H9 (cell line): ENCODE measurements at regions not wholly inside any gene's neighbourhood (a gene's known extent, or its start where the extent isn't known, plus 50 kb on each side); places are given as distances from the start of the nearest gene placed in this dataset.

Experiments
- DNase-seq: peaks from one replicate; pipeline ENCODE4 v3.0.0-alpha.2; 2017
- H2AFZ ChIP-seq: one replicate; pipeline ENCODE4 v1.6.1; 2013; ENCODE audit warnings: mild to moderate bottlenecking, low read length, control low read depth, moderate library complexity
- H2AK5ac ChIP-seq: 2 replicates; pipeline ENCODE4 v1.6.1; 2013; ENCODE audit warnings: low read length, control low read depth, mixed read lengths; ENCODE audit not compliant: insufficient read length
- H2BK120ac ChIP-seq: one replicate; pipeline ENCODE4 v1.6.1; 2013; ENCODE audit warnings: low read depth, mild to moderate bottlenecking, low read length, control low read depth, inconsistent platforms; ENCODE audit not compliant: poor library complexity, severe bottlenecking
- H2BK12ac ChIP-seq: 2 replicates; pipeline ENCODE4 v1.6.1; 2013; ENCODE audit warnings: low read length, control low read depth, mixed read lengths, low read depth; ENCODE audit not compliant: insufficient read length
- H2BK15ac ChIP-seq: 2 replicates; pipeline ENCODE4 v1.6.1; 2013; ENCODE audit warnings: low read depth, low read length, control low read depth
- H2BK20ac ChIP-seq: one replicate; pipeline ENCODE4 v1.6.1; 2013; ENCODE audit warnings: low read depth, mild to moderate bottlenecking, low read length, control low read depth, inconsistent platforms; ENCODE audit not compliant: poor library complexity, severe bottlenecking
- H2BK5ac ChIP-seq: 2 replicates; pipeline ENCODE4 v1.6.1; 2013; ENCODE audit warnings: low read length, control low read depth, mixed read lengths; ENCODE audit not compliant: insufficient read length
- H3K14ac ChIP-seq: 2 replicates; pipeline ENCODE4 v1.6.1; 2013; ENCODE audit warnings: low read length, control low read depth; ENCODE audit not compliant: insufficient read depth
- H3K18ac ChIP-seq: 2 replicates; pipeline ENCODE4 v1.6.1; 2013; ENCODE audit warnings: low read depth, mild to moderate bottlenecking, mixed read lengths, low read length, control low read depth; ENCODE audit not compliant: insufficient read length
- H3K23ac ChIP-seq: 2 replicates; pipeline ENCODE4 v1.6.1; 2013; ENCODE audit warnings: low read length, control low read depth, mixed read lengths, low read depth; ENCODE audit not compliant: insufficient read length
- H3K23me2 ChIP-seq: 2 replicates; pipeline ENCODE4 v1.6.1; 2013; ENCODE audit warnings: low read depth, mild to moderate bottlenecking, mixed read lengths, low read length, control low read depth; ENCODE audit not compliant: insufficient read length, poor library complexity, severe bottlenecking
- H3K27ac ChIP-seq: 2 replicates; pipeline ENCODE4 v1.5.1; 2013; ENCODE audit warnings: low read length, control low read depth, mixed read lengths, low read depth; ENCODE audit not compliant: insufficient read length
- H3K27me3 ChIP-seq: 2 replicates; pipeline ENCODE4 v1.6.1; 2013; ENCODE audit warnings: low read length, control low read depth, inconsistent platforms; ENCODE audit not compliant: insufficient read depth
- H3K4ac ChIP-seq: 2 replicates; pipeline ENCODE4 v1.6.1; 2013; ENCODE audit warnings: low read depth, mild to moderate bottlenecking, control low read depth, inconsistent platforms, low read length, moderate library complexity
- H3K4me1 ChIP-seq: 2 replicates; pipeline ENCODE4 v1.6.1; 2013; ENCODE audit warnings: low read length, control low read depth, inconsistent platforms; ENCODE audit not compliant: insufficient read depth
- H3K4me2 ChIP-seq: 2 replicates; pipeline ENCODE4 v1.6.1; 2013; ENCODE audit warnings: low read length, control low read depth, mixed read lengths; ENCODE audit not compliant: insufficient read length, insufficient read depth
- H3K56ac ChIP-seq: 2 replicates; pipeline ENCODE4 v1.6.1; 2013; ENCODE audit warnings: low read depth, mild to moderate bottlenecking, mixed read lengths, low read length, control low read depth; ENCODE audit not compliant: insufficient read length
- H3K79me1 ChIP-seq: 2 replicates; pipeline ENCODE4 v1.6.1; 2013; ENCODE audit warnings: low read depth, mild to moderate bottlenecking, moderate library complexity, low read length, control low read depth, inconsistent platforms; ENCODE audit not compliant: insufficient read depth, poor library complexity, severe bottlenecking
- H3K79me2 ChIP-seq: 2 replicates; pipeline ENCODE4 v1.6.1; 2013; ENCODE audit warnings: low read length, control low read depth, inconsistent platforms; ENCODE audit not compliant: insufficient read depth
- H3K9ac ChIP-seq: 2 replicates; pipeline ENCODE4 v1.6.1; 2013; ENCODE audit warnings: low read length, control low read depth, mixed read lengths; ENCODE audit not compliant: insufficient read length; ENCODE audit errors: extremely low read depth
- H3K9me3 ChIP-seq: one replicate; pipeline ENCODE4 v1.6.1; 2013; ENCODE audit warnings: low read depth, low read length, inconsistent platforms; ENCODE audit not compliant: control insufficient read depth
- H3T11ph ChIP-seq: one replicate; pipeline ENCODE4 v1.6.1; 2013; ENCODE audit warnings: mild to moderate bottlenecking, low read length, control low read depth, inconsistent platforms
- H4K20me1 ChIP-seq: one replicate; pipeline ENCODE4 v1.6.1; 2013; ENCODE audit not compliant: control insufficient read depth, insufficient read length, insufficient read depth
- H4K5ac ChIP-seq: 2 replicates; pipeline ENCODE4 v1.6.1; 2013; ENCODE audit warnings: low read depth, mild to moderate bottlenecking, mixed read lengths, low read length, control low read depth; ENCODE audit not compliant: insufficient read length
- H4K8ac ChIP-seq: replicated peaks from 2 replicates; pipeline ENCODE4 v1.6.1; 2013; ENCODE audit warnings: low read length, control low read depth, mixed read lengths, low read depth; ENCODE audit not compliant: insufficient read length
- H4K91ac ChIP-seq: 2 replicates; pipeline ENCODE4 v1.6.1; 2013; ENCODE audit warnings: low read depth, mild to moderate bottlenecking, moderate library complexity, mixed read lengths, low read length, control low read depth; ENCODE audit not compliant: insufficient read length
- H3K27ac Mint-ChIP-seq, 3 experiments: 2 replicates in 2 of 3; 3 replicates in 1 of 3; pipeline ENCODE4 v1.8.0; 2020 to 2021; ENCODE audit warnings: mixed read lengths in 3 of 3, mild to moderate bottlenecking in 1 of 3, moderate library complexity in 1 of 3
- H3K27me3 Mint-ChIP-seq: 2 replicates; pipeline ENCODE4 v1.8.0; 2021; ENCODE audit warnings: low read depth, mild to moderate bottlenecking, moderate library complexity, mixed read lengths
- H3K36me3 Mint-ChIP-seq, 3 experiments: 2 replicates in 2 of 3; 3 replicates in 1 of 3; pipeline ENCODE4 v1.8.0; 2020 to 2021; ENCODE audit warnings: low read depth in 3 of 3, mixed read lengths in 3 of 3; ENCODE audit not compliant: insufficient read depth in 1 of 3
- H3K4me1 Mint-ChIP-seq, 2 experiments: 2 replicates each; pipeline ENCODE4 v1.8.0; 2020; ENCODE audit warnings: mixed read lengths in 2 of 2
- H3K4me3 Mint-ChIP-seq, 2 experiments: 2 replicates in 1 of 2; 3 replicates in 1 of 2; pipeline ENCODE4 v1.8.0; 2020 to 2021; ENCODE audit warnings: mild to moderate bottlenecking in 2 of 2, mixed read lengths in 2 of 2, moderate library complexity in 1 of 2
- H3K9me3 Mint-ChIP-seq, 2 experiments: 2 replicates in 1 of 2; 3 replicates in 1 of 2; pipeline ENCODE4 v1.8.0; 2020; ENCODE audit warnings: mild to moderate bottlenecking in 2 of 2, mixed read lengths in 2 of 2, moderate library complexity in 1 of 2
- CTCF ChIP-seq: fragments of 200-600 bp; sonication (generic); conservative IDR thresholded peaks from 3 replicates; pipeline ENCODE4 v1.8.0; 2021; ENCODE audit warnings: antibody characterized with exemption, mild to moderate bottlenecking
- WGBS: extraction: QIAGEN DNeasy Blood & Tissue Kit; methylation state at CpG from one replicate; pipeline ENCODE4 v1.1.7; 2013; ENCODE audit warnings: missing lambda C conversion rate, low lambda C conversion rate, mixed read lengths; ENCODE audit not compliant: insufficient read length; ENCODE audit errors: extremely low coverage; 5-methylcytosine and 5-hydroxymethylcytosine counted together

- no peak overlapping the region for H2AFZ ChIP-seq
- H3K79me1 ChIP-seq: no peaks in the 10 kb centered on the region
- no CpG with 5 or more reads among the region's 15 CpGs for WGBS
- no peak overlapping the region for H4K8ac ChIP-seq
- H3K9me3 ChIP-seq: no peaks in the 10 kb centered on the region
- no peak overlapping the region for H2BK20ac ChIP-seq
- H3K79me2 ChIP-seq: no peaks in the 10 kb centered on the region
- H4K5ac ChIP-seq: no peak overlapping the region
- H3T11ph ChIP-seq: no peak overlapping the region
- no peak overlapping the region for H2BK120ac ChIP-seq
- no peak for DNase-seq
- no peaks in the 10 kb centered on the region for H4K20me1 ChIP-seq
- H3K56ac ChIP-seq: no peak overlapping the region
- H3K4me2 ChIP-seq: no peak overlapping the region
- no peak overlapping the region for H2BK15ac ChIP-seq
- no peaks in the 10 kb centered on the region for H3K36me3 Mint-ChIP-seq
- H3K9me3 Mint-ChIP-seq: no peaks in the 10 kb centered on the region; a peak in 1 of 5 replicates
- H2AK5ac ChIP-seq: no peak overlapping the region
- no peaks in the 10 kb centered on the region for H3K27me3 ChIP-seq
- H3K18ac ChIP-seq: no peak overlapping the region
- H3K27ac Mint-ChIP-seq: no peak overlapping the region; a peak in 1 of 7 replicates
- no peak overlapping the region for H4K91ac ChIP-seq
- H3K23me2 ChIP-seq: no peaks in the 10 kb centered on the region
- TF ChIP-seq CTCF: no peak
- H3K23ac ChIP-seq: no peak overlapping the region
- H3K27me3 Mint-ChIP-seq: peaks cover 5% of the 10 kb centered on the region
- no peak overlapping the region for H3K9ac ChIP-seq
- no peak overlapping the region for H2BK12ac ChIP-seq
- H3K27ac ChIP-seq: no peak overlapping the region
- H3K4me1 ChIP-seq: peaks cover 2% of the 10 kb centered on the region; the same call in 1 of the 2 replicates
- no peak overlapping the region for H3K4me3 Mint-ChIP-seq
- H3K4me1 Mint-ChIP-seq: peaks cover 12 to 15% of the 10 kb centered on the region in 2 experiments
- no peak overlapping the region for H3K4ac ChIP-seq
- no peak overlapping the region for H2BK5ac ChIP-seq
- H3K14ac ChIP-seq: no peak overlapping the region; the same call in 1 of the 2 replicates
Measured at GRCh38 chr16:11412965-11413887, 68.0 kb downstream of the RMI2 start.
